Neural progenitor cell (in vitro differentiated cells): ENCODE measurements at regions not wholly inside any gene's neighbourhood (a gene's known extent, or its start where the extent isn't known, plus 50 kb on each side); places are given as distances from the start of the nearest gene placed in this dataset.
"Not testable (repeated sequence)": the region's sequence is repeated elsewhere in the genome, so short reads cannot be mapped to it uniquely, and the experiment has no call there.

Experiments used
- DNase-seq: peaks from one replicate; pipeline ENCODE4 v3.0.0-alpha.2; 2016; ENCODE audit warnings: low spot score
- H2AFZ ChIP-seq: fragments of 200-600 bp; sonication (generic); replicated peaks from 2 replicates; pipeline ENCODE4 v1.6.1; 2016; ENCODE audit warnings: antibody characterized with exemption
- H3F3A ChIP-seq: fragments of 200-600 bp; sonication (generic); 2 replicates; pipeline ENCODE4 v1.6.1; 2016; ENCODE audit warnings: antibody characterized with exemption, low read depth
- H3K27ac ChIP-seq: fragments of 200-600 bp; sonication (generic); 2 replicates; pipeline ENCODE4 v1.5.1; 2016; ENCODE audit warnings: mild to moderate bottlenecking
- H3K27me3 ChIP-seq: fragments of 200-600 bp; sonication (generic); 2 replicates; pipeline ENCODE4 v1.6.1; 2016; ENCODE audit warnings: mild to moderate bottlenecking, moderate library complexity
- H3K36me3 ChIP-seq: fragments of 200-600 bp; sonication (generic); 2 replicates; pipeline ENCODE4 v1.5.1; 2016
- H3K4me1 ChIP-seq: fragments of 200-600 bp; sonication (generic); 2 replicates; pipeline ENCODE4 v1.6.1; 2016; ENCODE audit warnings: mixed run types
- H3K4me2 ChIP-seq: fragments of 200-600 bp; sonication (generic); 2 replicates; pipeline ENCODE4 v1.6.1; 2016
- H3K4me3 ChIP-seq: fragments of 200-600 bp; sonication (generic); 2 replicates; pipeline ENCODE4 v1.5.1; 2016
- H3K79me2 ChIP-seq: fragments of 200-600 bp; sonication (generic); 2 replicates; pipeline ENCODE4 v1.6.1; 2016; ENCODE audit warnings: low read depth
- H3K9ac ChIP-seq: fragments of 200-600 bp; sonication (generic); 2 replicates; pipeline ENCODE4 v1.6.1; 2016
- H3K9me3 ChIP-seq: fragments of 200-600 bp; sonication (generic); 2 replicates; pipeline ENCODE4 v1.5.1; 2016; ENCODE audit warnings: low read depth
- H4K20me1 ChIP-seq: fragments of 200-600 bp; sonication (generic); 2 replicates; pipeline ENCODE4 v1.6.1; 2016; ENCODE audit warnings: low read depth
- H3K27ac Mint-ChIP-seq: 3 replicates; pipeline ENCODE4 v1.8.0; 2021; ENCODE audit warnings: mixed read lengths
- H3K27me3 Mint-ChIP-seq: 2 replicates; pipeline ENCODE4 v1.8.0; 2022; ENCODE audit warnings: low read depth, mild to moderate bottlenecking, inconsistent platforms, moderate library complexity, mixed read lengths; ENCODE audit not compliant: insufficient read depth
- H3K36me3 Mint-ChIP-seq: 3 replicates; pipeline ENCODE4 v1.8.0; 2021; ENCODE audit warnings: mixed read lengths
- H3K4me1 Mint-ChIP-seq: 3 replicates; pipeline ENCODE4 v1.8.0; 2021; ENCODE audit warnings: mixed read lengths
- H3K4me3 Mint-ChIP-seq: 3 replicates; pipeline ENCODE4 v1.8.0; 2021; ENCODE audit warnings: mild to moderate bottlenecking, moderate library complexity, mixed read lengths
- H3K9me3 Mint-ChIP-seq: 3 replicates; pipeline ENCODE4 v1.8.0; 2020; ENCODE audit warnings: mixed read lengths

DNA sequence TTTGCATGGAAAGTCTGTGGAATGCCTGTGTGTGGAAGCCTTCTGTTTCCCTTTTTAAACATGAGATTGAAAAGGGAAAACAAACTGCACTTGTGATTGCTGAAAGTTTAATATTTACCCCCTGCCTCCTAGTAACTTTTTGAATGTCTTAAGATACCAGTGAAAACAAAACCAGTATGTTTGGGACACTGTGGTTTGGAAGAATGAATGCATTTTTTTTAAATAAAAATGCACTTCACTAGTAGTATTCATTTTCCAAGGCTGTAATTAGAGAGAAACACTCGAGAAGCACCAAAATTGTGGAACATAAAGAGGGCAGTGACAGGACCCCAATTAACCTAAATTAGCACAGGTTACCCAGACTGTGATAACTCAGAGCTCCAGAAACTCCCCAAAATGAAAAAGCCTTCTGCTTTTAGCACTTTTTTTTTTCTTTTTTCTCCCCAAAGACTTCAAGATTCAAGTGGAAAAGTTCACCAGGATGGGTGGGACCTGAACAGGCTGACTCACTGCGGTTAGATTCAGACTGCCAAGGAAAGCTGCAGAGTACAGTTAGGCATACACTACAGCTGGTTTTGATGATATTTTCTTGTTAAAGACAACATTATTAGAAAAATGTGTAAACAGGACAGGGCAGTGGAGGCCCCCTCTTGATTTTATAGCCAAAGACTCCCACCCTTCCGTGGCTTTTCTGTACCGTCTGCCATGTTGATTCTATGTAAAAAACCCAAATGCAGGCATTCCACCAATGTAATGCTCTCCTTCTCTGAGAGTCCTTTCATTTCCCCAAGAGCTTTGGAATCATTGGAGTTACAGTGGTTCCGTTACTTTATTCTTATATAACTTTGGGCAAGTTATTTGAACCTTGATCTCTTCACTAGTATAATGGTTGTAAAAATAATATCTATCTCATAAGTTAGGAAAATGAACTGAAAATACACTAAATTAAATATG is 151.8 kb upstream of the NBPF9 start:
- not testable (repeated sequence) for H3K4me1 Mint-ChIP-seq, H3K4me3 Mint-ChIP-seq, H3K9me3 ChIP-seq, H2AFZ ChIP-seq, H3K36me3 ChIP-seq, H3K4me3 ChIP-seq, H3F3A ChIP-seq, H3K4me1 ChIP-seq, H3K79me2 ChIP-seq, H3K4me2 ChIP-seq, H3K9me3 Mint-ChIP-seq, H3K27me3 ChIP-seq, H4K20me1 ChIP-seq, H3K27ac Mint-ChIP-seq, H3K36me3 Mint-ChIP-seq, H3K9ac ChIP-seq, H3K27me3 Mint-ChIP-seq, H3K27ac ChIP-seq, DNase-seq

DNA sequence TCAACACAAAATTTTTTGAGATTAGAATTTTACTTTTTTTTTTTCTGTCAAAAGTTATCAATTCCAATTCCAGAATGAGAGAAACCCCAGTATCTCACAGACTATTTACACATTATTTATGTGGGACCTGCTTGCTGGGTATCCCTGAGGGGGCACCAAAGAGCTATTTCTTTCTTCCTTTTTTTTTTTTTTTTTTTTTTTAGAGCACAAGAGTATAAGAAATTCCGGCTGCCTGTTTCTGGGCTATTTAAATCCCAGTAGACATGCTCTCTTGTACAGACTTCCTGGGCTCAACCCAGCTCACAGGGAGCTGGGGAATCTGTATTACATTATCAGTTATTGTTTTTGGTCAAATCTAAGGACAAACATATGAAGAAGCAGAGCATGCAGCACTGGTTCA is 156.9 kb upstream of the NBPF9 start:
- H3K27ac Mint-ChIP-seq, H3K27ac ChIP-seq: not testable (repeated sequence)

DNA sequence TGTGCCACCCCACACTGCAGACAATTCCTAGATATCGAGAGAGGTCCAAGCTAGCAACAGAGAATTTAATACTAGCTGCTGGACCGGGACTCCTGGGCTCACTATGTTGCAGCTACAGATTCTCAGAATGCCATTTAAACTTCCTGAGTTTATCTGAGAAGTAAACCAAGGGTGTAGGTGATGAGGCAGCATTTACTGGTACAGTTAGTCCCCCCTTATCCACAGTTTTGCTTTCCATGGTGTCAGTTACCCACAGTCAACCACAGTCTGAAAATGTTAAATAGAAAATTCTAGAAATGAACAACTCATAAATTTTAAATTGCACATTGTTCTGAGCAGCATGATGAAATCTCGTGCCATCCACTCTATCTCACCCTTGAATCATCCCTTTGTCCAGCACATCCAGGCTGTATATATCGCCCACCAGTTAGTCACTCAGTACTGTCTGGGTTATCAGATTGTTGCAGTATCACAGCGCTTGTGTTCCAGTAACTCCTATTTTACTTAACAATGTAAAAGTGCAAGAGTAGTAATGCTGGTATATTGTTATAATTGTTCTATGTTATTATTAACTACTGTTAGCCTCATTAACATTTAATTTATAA is 157.5 kb upstream of the NBPF9 start:
- not testable (repeated sequence) for H3K27me3 Mint-ChIP-seq, H3F3A ChIP-seq, H3K36me3 ChIP-seq, H3K4me3 Mint-ChIP-seq, H3K27ac Mint-ChIP-seq, H2AFZ ChIP-seq, H3K4me1 Mint-ChIP-seq, H3K79me2 ChIP-seq, H3K36me3 Mint-ChIP-seq, H3K9me3 ChIP-seq, H3K4me1 ChIP-seq, H3K27me3 ChIP-seq, H4K20me1 ChIP-seq, H3K9me3 Mint-ChIP-seq, H3K4me3 ChIP-seq, H3K9ac ChIP-seq, DNase-seq, H3K27ac ChIP-seq, H3K4me2 ChIP-seq

More for the DNA sequence above, 156.9 kb upstream of the NBPF9 start:
- not testable (repeated sequence) for H3K4me2 ChIP-seq, H3K9ac ChIP-seq, H3K9me3 ChIP-seq, H4K20me1 ChIP-seq, H3K4me1 ChIP-seq, H3K27me3 ChIP-seq, H3K27me3 Mint-ChIP-seq, H3K9me3 Mint-ChIP-seq, H3F3A ChIP-seq, H3K4me1 Mint-ChIP-seq, H3K79me2 ChIP-seq, H3K36me3 ChIP-seq, H3K4me3 ChIP-seq, H3K4me3 Mint-ChIP-seq, DNase-seq, H2AFZ ChIP-seq, H3K36me3 Mint-ChIP-seq

DNA sequence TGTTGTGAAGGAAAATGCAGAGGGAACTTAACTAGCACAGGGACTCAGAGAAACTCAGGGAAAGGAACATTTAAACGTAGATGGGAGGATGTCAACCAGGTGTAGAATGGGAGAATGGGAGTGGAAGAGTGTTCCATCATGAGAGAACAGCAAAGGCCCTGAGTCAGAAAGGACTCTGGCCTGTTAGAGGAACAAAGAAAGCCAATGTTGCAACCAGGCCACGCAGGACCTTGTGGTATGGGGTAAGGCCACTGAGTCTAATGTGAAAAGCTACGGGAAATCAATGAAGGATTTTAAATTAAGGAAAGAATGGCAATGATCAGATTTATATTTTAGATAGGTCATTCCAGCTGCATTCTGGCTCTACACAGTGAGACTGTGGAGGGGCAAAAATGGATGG is 163.9 kb upstream of the NBPF9 start:
- not testable (repeated sequence) for H3K27me3 ChIP-seq, H3K4me1 Mint-ChIP-seq, H2AFZ ChIP-seq, H4K20me1 ChIP-seq, H3K9me3 Mint-ChIP-seq, H3K79me2 ChIP-seq, H3K36me3 Mint-ChIP-seq, H3K4me3 Mint-ChIP-seq, DNase-seq, H3K36me3 ChIP-seq, H3K4me1 ChIP-seq, H3K9ac ChIP-seq, H3F3A ChIP-seq, H3K4me2 ChIP-seq, H3K9me3 ChIP-seq, H3K27ac ChIP-seq, H3K4me3 ChIP-seq, H3K27me3 Mint-ChIP-seq, H3K27ac Mint-ChIP-seq

DNA sequence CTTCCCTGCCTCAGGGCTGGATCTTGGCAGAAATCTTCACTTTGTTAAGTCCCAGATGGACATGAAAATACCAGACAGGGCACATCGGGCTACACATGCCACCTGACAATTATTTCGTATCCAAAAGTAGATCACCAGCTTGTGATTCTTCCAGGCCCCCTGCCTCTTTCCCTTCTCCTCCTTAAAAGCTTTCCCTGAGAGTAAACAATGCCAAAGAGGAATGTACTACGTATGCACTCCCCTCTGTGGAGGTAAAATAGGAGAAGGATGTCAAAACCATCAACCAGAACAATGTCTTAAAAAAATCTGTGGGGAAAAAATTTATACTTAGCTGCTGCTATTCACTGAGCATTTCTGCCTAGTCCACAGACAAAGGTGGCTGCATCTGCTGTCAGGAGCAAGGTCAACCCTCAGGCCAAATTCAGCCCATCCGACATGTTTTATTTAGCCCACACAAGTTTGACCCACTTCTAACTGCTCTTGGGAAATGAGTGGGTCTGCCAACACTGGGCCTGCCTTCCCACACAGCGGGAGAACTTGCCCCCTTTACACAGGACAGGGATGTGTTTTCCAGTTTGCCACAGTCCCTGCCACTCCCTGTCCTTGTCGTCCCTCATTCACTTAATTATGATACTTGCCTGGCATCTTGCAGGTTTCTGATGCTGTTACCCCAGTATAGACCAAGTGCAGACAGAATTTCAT is 165.8 kb upstream of the NBPF9 start:
- H3K36me3 Mint-ChIP-seq, H3K4me1 Mint-ChIP-seq, H3K79me2 ChIP-seq, H3K27ac ChIP-seq, H3K4me1 ChIP-seq, DNase-seq, H3K27ac Mint-ChIP-seq, H2AFZ ChIP-seq, H3K9me3 ChIP-seq, H3K27me3 Mint-ChIP-seq, H4K20me1 ChIP-seq, H3K9ac ChIP-seq, H3K27me3 ChIP-seq, H3K9me3 Mint-ChIP-seq, H3K4me3 ChIP-seq, H3F3A ChIP-seq, H3K4me2 ChIP-seq, H3K4me3 Mint-ChIP-seq, H3K36me3 ChIP-seq: not testable (repeated sequence)

DNA sequence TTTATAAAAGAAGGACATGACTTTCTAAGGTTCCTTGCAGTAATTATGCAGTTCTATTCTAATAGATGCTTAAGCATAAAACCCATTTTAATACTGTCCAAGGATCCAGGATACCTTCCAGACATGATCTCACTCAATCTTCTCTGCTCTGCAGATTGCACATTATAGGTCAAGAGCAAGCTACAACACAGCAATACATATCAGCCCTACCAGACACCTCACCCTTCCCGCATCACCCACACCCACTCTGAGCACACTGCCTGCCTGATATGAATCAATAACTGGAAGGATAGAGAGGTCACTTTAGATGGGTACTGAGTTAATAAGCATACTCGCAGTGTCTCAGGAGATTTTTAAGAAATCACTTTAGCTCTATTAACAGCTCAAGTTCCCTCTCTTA is 166.5 kb upstream of the NBPF9 start:
- H2AFZ ChIP-seq, H3K79me2 ChIP-seq, H3K27ac Mint-ChIP-seq, H3K36me3 Mint-ChIP-seq, H3K9ac ChIP-seq, H3K36me3 ChIP-seq, H3K4me2 ChIP-seq, H3K27ac ChIP-seq, H3K27me3 Mint-ChIP-seq, H3K4me3 Mint-ChIP-seq, H3K4me1 Mint-ChIP-seq, DNase-seq, H4K20me1 ChIP-seq, H3K4me3 ChIP-seq, H3K27me3 ChIP-seq, H3K9me3 ChIP-seq, H3K4me1 ChIP-seq, H3K9me3 Mint-ChIP-seq, H3F3A ChIP-seq: not testable (repeated sequence)

DNA sequence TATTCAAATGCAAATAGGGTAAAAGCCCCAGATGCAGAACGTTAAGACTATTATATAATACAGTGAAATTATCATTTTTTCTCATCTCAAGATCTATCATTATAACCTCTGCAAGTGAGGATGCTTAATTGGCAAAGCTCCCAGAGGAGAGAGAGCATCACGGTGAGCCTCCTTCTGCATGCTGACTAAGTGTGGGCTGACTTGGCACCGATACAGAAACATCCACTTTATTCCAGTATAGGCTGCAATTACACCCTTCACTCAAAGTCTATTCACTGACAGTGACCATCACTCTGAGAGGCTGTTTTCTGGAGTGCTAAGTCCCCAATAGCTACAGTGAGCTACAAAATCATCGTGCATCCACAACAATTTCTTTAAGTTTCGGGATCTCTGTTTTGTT is 171.1 kb upstream of the NBPF9 start:
- not testable (repeated sequence) for H3K9me3 ChIP-seq, H3K4me1 ChIP-seq, H3K9ac ChIP-seq, H3K9me3 Mint-ChIP-seq, H2AFZ ChIP-seq, H3K79me2 ChIP-seq, H3K36me3 Mint-ChIP-seq, H3K4me1 Mint-ChIP-seq, H3F3A ChIP-seq, H3K27me3 ChIP-seq, H3K4me3 ChIP-seq, H3K36me3 ChIP-seq, H3K27ac ChIP-seq, H3K27ac Mint-ChIP-seq, H3K4me3 Mint-ChIP-seq, H3K27me3 Mint-ChIP-seq, H4K20me1 ChIP-seq, DNase-seq, H3K4me2 ChIP-seq

DNA sequence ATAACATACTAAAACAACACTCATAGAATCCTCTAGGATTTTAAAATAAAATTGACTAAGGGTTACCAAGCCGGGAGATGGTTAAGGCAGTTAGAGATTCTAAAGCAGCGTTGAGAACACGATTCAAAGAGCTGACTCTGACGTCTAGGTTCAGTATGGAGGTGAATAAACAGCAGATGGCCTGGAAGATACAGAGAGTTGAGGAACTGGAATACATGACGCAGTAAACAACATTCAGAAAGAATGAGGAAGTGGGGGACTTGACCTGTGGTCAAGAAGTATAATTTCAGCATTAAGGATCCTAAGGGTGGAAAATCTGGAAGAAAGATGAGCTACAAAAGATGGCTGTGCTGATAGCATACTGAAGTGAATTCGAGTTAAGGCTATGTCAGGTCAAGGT is 172.5 kb upstream of the NBPF9 start:
- not testable (repeated sequence) for H3K9me3 Mint-ChIP-seq, H3K4me1 ChIP-seq, H3K36me3 Mint-ChIP-seq, H3K36me3 ChIP-seq, H2AFZ ChIP-seq, H3K9ac ChIP-seq, H3K27me3 Mint-ChIP-seq, H4K20me1 ChIP-seq, H3K4me1 Mint-ChIP-seq, DNase-seq, H3K9me3 ChIP-seq, H3F3A ChIP-seq, H3K27me3 ChIP-seq, H3K4me2 ChIP-seq, H3K79me2 ChIP-seq, H3K27ac Mint-ChIP-seq, H3K27ac ChIP-seq, H3K4me3 Mint-ChIP-seq, H3K4me3 ChIP-seq
